Esophagus squamous epithelium (tissue), 4 donors: ENCODE measurements at regions not wholly inside any gene's neighbourhood (a gene's known extent, or its start where the extent isn't known, plus 50 kb on each side); places are given as distances from the start of the nearest gene placed in this dataset.

ENCODE experiments used
- POLR2A ChIP-seq, 4 donors: fragments of 450-650 bp; IDR thresholded peaks; one replicate each; pipeline ENCODE4 v1.6.1; 2017; ENCODE audit warnings: antibody characterized with exemption in 4 of 4, mild to moderate bottlenecking in 4 of 4, moderate library complexity in 3 of 4
- TF ChIP-seq, protein P1 (sequence below), 6 experiments: fragments of 450-650 bp in 4 of 6; fragments of 200-600 bp in 2 of 6; sonication (generic) in 2 of 6; IDR thresholded peaks; one replicate each; pipeline ENCODE4 v1.5.1; 2016 to 2019; ENCODE audit warnings: antibody characterized with exemption in 6 of 6, mild to moderate bottlenecking in 4 of 6, moderate library complexity in 4 of 6

GRCh38 chr10:131825150-131825848 is 75.5 kb upstream of the PPP2R2D start:
- TF ChIP-seq, protein P1, sequence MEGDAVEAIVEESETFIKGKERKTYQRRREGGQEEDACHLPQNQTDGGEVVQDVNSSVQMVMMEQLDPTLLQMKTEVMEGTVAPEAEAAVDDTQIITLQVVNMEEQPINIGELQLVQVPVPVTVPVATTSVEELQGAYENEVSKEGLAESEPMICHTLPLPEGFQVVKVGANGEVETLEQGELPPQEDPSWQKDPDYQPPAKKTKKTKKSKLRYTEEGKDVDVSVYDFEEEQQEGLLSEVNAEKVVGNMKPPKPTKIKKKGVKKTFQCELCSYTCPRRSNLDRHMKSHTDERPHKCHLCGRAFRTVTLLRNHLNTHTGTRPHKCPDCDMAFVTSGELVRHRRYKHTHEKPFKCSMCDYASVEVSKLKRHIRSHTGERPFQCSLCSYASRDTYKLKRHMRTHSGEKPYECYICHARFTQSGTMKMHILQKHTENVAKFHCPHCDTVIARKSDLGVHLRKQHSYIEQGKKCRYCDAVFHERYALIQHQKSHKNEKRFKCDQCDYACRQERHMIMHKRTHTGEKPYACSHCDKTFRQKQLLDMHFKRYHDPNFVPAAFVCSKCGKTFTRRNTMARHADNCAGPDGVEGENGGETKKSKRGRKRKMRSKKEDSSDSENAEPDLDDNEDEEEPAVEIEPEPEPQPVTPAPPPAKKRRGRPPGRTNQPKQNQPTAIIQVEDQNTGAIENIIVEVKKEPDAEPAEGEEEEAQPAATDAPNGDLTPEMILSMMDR (IDR thresholded peaks at IDR 0.05): no peak
- no peak for TF ChIP-seq POLR2A (IDR thresholded peaks at IDR 0.05)
